GM23248 (cell line): ENCODE measurements at regions not wholly inside any gene's neighbourhood (a gene's known extent, or its start where the extent isn't known, plus 50 kb on each side); places are given as distances from the start of the nearest gene placed in this dataset.
A peak's percentile ranks its signal among the peaks of the same experiment; 100 is the strongest.

Experiments
- DNase-seq: peaks from one replicate; pipeline ENCODE4 v3.0.0-alpha.2; 2015
- H2AFZ ChIP-seq: fragments of 200-600 bp; sonication (generic); 2 replicates; pipeline ENCODE4 v1.6.1; 2016; ENCODE audit warnings: antibody characterized with exemption
- H3F3A ChIP-seq: fragments of 200-600 bp; sonication (generic); 2 replicates; pipeline ENCODE4 v1.6.1; 2016; ENCODE audit warnings: mild to moderate bottlenecking, antibody characterized with exemption, mixed run types; ENCODE audit not compliant: insufficient read depth
- H3K27ac ChIP-seq: fragments of 200-600 bp; sonication (generic); 2 replicates; pipeline ENCODE4 v1.5.1; 2016; ENCODE audit warnings: mild to moderate bottlenecking
- H3K27me3 ChIP-seq: fragments of 200-600 bp; sonication (generic); replicated peaks from 2 replicates; pipeline ENCODE4 v1.6.1; 2016; ENCODE audit warnings: mild to moderate bottlenecking; ENCODE audit not compliant: insufficient read depth
- H3K36me3 ChIP-seq: fragments of 200-600 bp; sonication (generic); 2 replicates; pipeline ENCODE4 v1.6.1; 2016; ENCODE audit warnings: low read depth, mild to moderate bottlenecking
- H3K4me1 ChIP-seq: fragments of 200-600 bp; sonication (generic); 2 replicates; pipeline ENCODE4 v1.6.1; 2016; ENCODE audit warnings: mild to moderate bottlenecking; ENCODE audit not compliant: insufficient read depth
- H3K4me2 ChIP-seq: fragments of 200-600 bp; sonication (generic); one replicate; pipeline ENCODE4 v1.6.1; 2016; ENCODE audit warnings: mild to moderate bottlenecking; ENCODE audit not compliant: unreplicated experiment
- H3K4me3 ChIP-seq: fragments of 200-600 bp; sonication (generic); 2 replicates; pipeline ENCODE4 v1.5.1; 2016; ENCODE audit warnings: mild to moderate bottlenecking
- H3K79me2 ChIP-seq: fragments of 200-600 bp; sonication (generic); 2 replicates; pipeline ENCODE4 v1.6.1; 2016; ENCODE audit warnings: mild to moderate bottlenecking; ENCODE audit not compliant: insufficient read depth
- H3K9ac ChIP-seq: fragments of 200-600 bp; sonication (generic); 2 replicates; pipeline ENCODE4 v1.6.1; 2016; ENCODE audit warnings: mild to moderate bottlenecking
- H3K9me2 ChIP-seq: fragments of 200-600 bp; sonication (generic); 2 replicates; pipeline ENCODE4 v1.6.1; 2016; ENCODE audit warnings: mixed run types, mild to moderate bottlenecking, moderate library complexity; ENCODE audit not compliant: insufficient read depth
- H3K9me3 ChIP-seq: fragments of 200-600 bp; sonication (generic); one replicate; pipeline ENCODE4 v1.6.1; 2017; ENCODE audit warnings: low read depth
- H4K20me1 ChIP-seq: fragments of 200-600 bp; sonication (generic); 2 replicates; pipeline ENCODE4 v1.6.0; 2016; ENCODE audit not compliant: insufficient read depth
- EZH2 ChIP-seq: fragments of 200-600 bp; sonication (generic); IDR thresholded peaks from 2 replicates; pipeline ENCODE4 v1.6.1; 2018; ENCODE audit warnings: antibody characterized with exemption, mild to moderate bottlenecking; ENCODE audit not compliant: insufficient read depth, poor library complexity, severe bottlenecking
- EZH2phosphoT487 ChIP-seq: fragments of 200-600 bp; sonication (generic); IDR thresholded peaks from 2 replicates; pipeline ENCODE4 v1.6.1; 2018; ENCODE audit warnings: antibody characterized with exemption, moderate library complexity, mild to moderate bottlenecking, low read depth; ENCODE audit not compliant: insufficient read depth
- WGBS, 2 experiments: methylation state at CpG; one replicate each; pipeline ENCODE4 v1.1.6; 2015 to 2017; ENCODE audit warnings: low lambda C conversion rate in 2 of 2, low coverage in 1 of 2; ENCODE audit errors: missing lambda C conversion rate in 2 of 2; 5-methylcytosine and 5-hydroxymethylcytosine counted together
- in situ Hi-C: fragments of 300-500 bp; cut with MboI; formaldehyde crosslinking; loops from 2 replicates; pipeline ENCODE4 v1.15.0; 2020

- peak; percentile 37 for DNase-seq
- 10 to 32% methylated on average over 1 of the region's 1 CpG for WGBS, 2 experiments
These were observed 133.3 kb upstream of the NAMPT start for GRCh38 chr7:106418094-106418493.

GRCh38 chr7:106417273-106417902 lies 132.6 kb upstream of the NAMPT start:
- in situ Hi-C loops: no loop called here
- H3K27me3 ChIP-seq: no peaks in the 10 kb centered on the region
- no peaks in the 10 kb centered on the region for H3K79me2 ChIP-seq
- no peak overlapping the region for H3K27ac ChIP-seq
- no peaks in the 10 kb centered on the region for H3K9me2 ChIP-seq
- TF ChIP-seq EZH2 (no peak), EZH2phosphoT487 (no peak)
- H3K4me2 ChIP-seq: no peak overlapping the region
- no peak overlapping the region for H3K4me3 ChIP-seq
- H3F3A ChIP-seq: peaks cover 18% of the 10 kb centered on the region
- no peaks in the 10 kb centered on the region for H3K36me3 ChIP-seq
- no peak overlapping the region for H3K9ac ChIP-seq
- 54 to 58% methylated on average over 6 of the region's 6 CpGs for WGBS, 2 experiments
- no peaks in the 10 kb centered on the region for H3K9me3 ChIP-seq
- peaks cover 19% of the 10 kb centered on the region for H3K4me1 ChIP-seq
- no peak for DNase-seq
- no peaks in the 10 kb centered on the region for H4K20me1 ChIP-seq
- no peak overlapping the region for H2AFZ ChIP-seq

More at GRCh38 chr7:106418094-106418493, 133.3 kb upstream of the NAMPT start:
- Histone ChIP-seq H3K4me3 (no peak overlapping the region), H3F3A (peaks cover 18% of the 10 kb centered on the region), H3K9me3 (no peaks in the 10 kb centered on the region), H2AFZ (no peak overlapping the region), H3K9me2 (no peaks in the 10 kb centered on the region), H3K9ac (no peak overlapping the region), H3K4me1 (peaks cover 19% of the 10 kb centered on the region), H3K79me2 (no peaks in the 10 kb centered on the region), H3K27ac (no peak overlapping the region), H4K20me1 (no peaks in the 10 kb centered on the region), H3K27me3 (no peaks in the 10 kb centered on the region), H3K4me2 (no peak overlapping the region), H3K36me3 (no peaks in the 10 kb centered on the region)
- no peak for TF ChIP-seq EZH2
- no peak for TF ChIP-seq EZH2phosphoT487
- in situ Hi-C loops: no loop called here

- Histone ChIP-seq H3K4me1 (peaks cover 12% of the 10 kb centered on the region), H3K36me3 (no peaks in the 10 kb centered on the region), H3K4me3 (no peak overlapping the region), H3K27me3 (no peaks in the 10 kb centered on the region), H3K9ac (no peak overlapping the region), H3K79me2 (no peaks in the 10 kb centered on the region), H3K9me2 (no peaks in the 10 kb centered on the region), H3K4me2 (no peak overlapping the region), H3K9me3 (no peaks in the 10 kb centered on the region), H3K27ac (no peak overlapping the region), H2AFZ (no peak overlapping the region), H3F3A (peaks cover 9% of the 10 kb centered on the region), H4K20me1 (no peaks in the 10 kb centered on the region)
- TF ChIP-seq EZH2phosphoT487 (no peak), EZH2 (no peak)
- DNase-seq: no peak
- in situ Hi-C loops: no loop called here
These were observed 131.6 kb upstream of the NAMPT start for GRCh38 chr7:106416430-106416829.

- Histone ChIP-seq H3K9me3 (no peaks in the 10 kb centered on the region), H3K4me3 (no peak overlapping the region), H3K79me2 (no peaks in the 10 kb centered on the region), H3K27me3 (no peaks in the 10 kb centered on the region), H3K9ac (no peak overlapping the region), H3F3A (no peaks in the 10 kb centered on the region; the same call in 1 of the 2 replicates), H3K4me1 (peaks cover 2% of the 10 kb centered on the region; the same call in 1 of the 2 replicates), H2AFZ (no peak overlapping the region), H3K27ac (no peak overlapping the region), H3K36me3 (no peaks in the 10 kb centered on the region), H4K20me1 (no peaks in the 10 kb centered on the region), H3K9me2 (no peaks in the 10 kb centered on the region), H3K4me2 (no peak overlapping the region)
- in situ Hi-C loops: no loop called here
- no peak for TF ChIP-seq EZH2
- TF ChIP-seq EZH2phosphoT487: no peak
- DNase-seq: no peak
These were observed 130.7 kb upstream of the NAMPT start for GRCh38 chr7:106415433-106415832.

- Histone ChIP-seq H3K9ac (no peak overlapping the region), H3K4me2 (no peak overlapping the region), H2AFZ (no peak overlapping the region), H3K9me3 (no peaks in the 10 kb centered on the region), H3K27ac (no peak overlapping the region), H3K27me3 (no peaks in the 10 kb centered on the region), H3K4me1 (no peaks in the 10 kb centered on the region; the same call in 1 of the 2 replicates), H4K20me1 (no peaks in the 10 kb centered on the region), H3K4me3 (no peak overlapping the region), H3K79me2 (no peaks in the 10 kb centered on the region), H3F3A (no peaks in the 10 kb centered on the region), H3K9me2 (no peaks in the 10 kb centered on the region), H3K36me3 (no peaks in the 10 kb centered on the region)
- TF ChIP-seq EZH2phosphoT487 (no peak), EZH2 (no peak)
- 30 to 35% methylated on average over 2 of the region's 2 CpGs for WGBS, 2 experiments
- no peak for DNase-seq
- in situ Hi-C loops: no loop called here
These were observed 128.7 kb upstream of the NAMPT start for GRCh38 chr7:106413446-106413845.
